Tibial nerve (tissue), 4 donors: ENCODE measurements at regions not wholly inside any gene's neighbourhood (a gene's known extent, or its start where the extent isn't known, plus 50 kb on each side); places are given as distances from the start of the nearest gene placed in this dataset.
"Not testable (repeated sequence)": the region's sequence is repeated elsewhere in the genome, so short reads cannot be mapped to it uniquely, and the experiment has no call there.

Experiments
- DNase-seq, 2 donors: peaks; one replicate each; pipeline ENCODE4 v3.0.0-alpha.2; 2019; ENCODE audit warnings: low spot score in 2 of 2
- H3K27ac ChIP-seq, 4 donors: fragments of 200-600 bp; sonication (generic) in 3 of 4; one replicate each; pipeline ENCODE4 v1.5.1; 2017 to 2019; ENCODE audit warnings: mild to moderate bottlenecking in 1 of 4
- H3K27me3 ChIP-seq, 2 donors: fragments of 200-600 bp; sonication (generic) in 1 of 2; one replicate each; pipeline versions ENCODE4 v1.5.1 to v1.6.0; 2017 to 2019
- H3K36me3 ChIP-seq, 3 donors: fragments of 200-600 bp; sonication (generic); one replicate each; pipeline ENCODE4 v1.5.1; 2018 to 2019
- H3K4me1 ChIP-seq, 4 donors: fragments of 200-600 bp; sonication (generic) in 3 of 4; one replicate each; pipeline ENCODE4 v1.5.1; 2017 to 2019
- H3K4me3 ChIP-seq, 4 donors: fragments of 200-600 bp; sonication (generic) in 3 of 4; one replicate each; pipeline ENCODE4 v1.5.1; 2017 to 2019; ENCODE audit warnings: mild to moderate bottlenecking in 1 of 4, moderate library complexity in 1 of 4
- H3K9me3 ChIP-seq, 4 donors: fragments of 200-600 bp; sonication (generic) in 3 of 4; one replicate each; pipeline ENCODE4 v1.5.1; 2017 to 2019
- EP300 ChIP-seq, 2 donors: sonication (generic); formaldehyde crosslinking; IDR thresholded peaks; one replicate each; pipeline ENCODE4 v1.6.1; 2017; ENCODE audit warnings: antibody characterized with exemption in 2 of 2, mild to moderate bottlenecking in 1 of 2
- POLR2A ChIP-seq, 2 donors: fragments of 450-650 bp; IDR thresholded peaks; one replicate each; pipeline ENCODE4 v1.6.1; 2017; ENCODE audit warnings: antibody characterized with exemption in 2 of 2, mild to moderate bottlenecking in 2 of 2, moderate library complexity in 2 of 2
- WGBS, 2 donors: methylation state at CpG; one replicate each; pipeline ENCODE4 v1.1.5; 2018; 5-methylcytosine and 5-hydroxymethylcytosine counted together
- TF ChIP-seq, protein P1 (sequence below), 5 experiments: fragments of 200-600 bp in 3 of 5; fragments of 450-650 bp in 2 of 5; sonication (generic) in 3 of 5; IDR thresholded peaks; one replicate each; pipeline ENCODE4 v1.5.1; 2016 to 2019; ENCODE audit warnings: antibody characterized with exemption in 5 of 5, mild to moderate bottlenecking in 3 of 5, moderate library complexity in 2 of 5

DNA sequence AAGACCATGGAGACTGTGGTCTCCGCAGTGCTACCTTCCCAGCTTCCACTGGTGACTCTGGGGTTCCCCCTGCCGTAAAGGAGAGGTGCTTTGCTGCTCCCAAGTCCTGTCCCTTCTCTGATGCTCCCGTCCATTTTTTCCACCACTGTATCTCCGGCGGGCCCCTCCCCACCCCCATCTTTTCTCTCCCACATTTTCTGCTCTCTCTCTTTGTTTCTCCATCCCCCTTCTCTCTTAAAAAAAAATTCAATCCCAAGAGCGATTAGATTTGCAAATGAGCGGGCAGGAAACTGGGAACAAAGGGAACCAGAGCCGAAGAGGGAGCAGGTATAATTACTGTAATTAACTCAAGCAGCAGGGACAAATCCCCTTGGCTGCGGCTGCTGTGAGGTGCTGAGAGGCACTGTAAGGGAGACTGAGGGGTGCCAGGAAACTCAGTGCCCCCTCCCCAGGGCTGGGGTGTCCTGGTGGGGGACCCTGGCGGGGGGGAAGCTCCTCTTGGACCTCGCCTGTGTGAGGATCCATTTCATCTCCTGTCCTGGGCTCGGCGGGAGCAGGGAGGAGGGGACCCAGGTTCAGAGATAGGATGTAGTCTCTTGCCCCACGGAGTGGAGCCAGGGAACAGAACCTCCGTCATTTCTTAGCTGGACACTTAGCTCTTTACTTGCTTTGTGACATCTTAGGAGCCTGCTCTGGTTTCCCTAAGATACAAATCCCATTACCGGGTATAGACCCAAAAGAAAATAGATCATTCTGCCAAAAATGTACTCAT is 140.4 kb upstream of the NRXN3 start:
- Histone ChIP-seq H3K27me3 (peaks cover 0 to 6% of the 10 kb centered on the region in 2 donors), H3K36me3 (no peaks in the 10 kb centered on the region), H3K4me3 (no peak overlapping the region), H3K9me3 (no peaks in the 10 kb centered on the region), H3K27ac (no peak overlapping the region), H3K4me1 (no peaks in the 10 kb centered on the region)
- DNase-seq: no peak
- TF ChIP-seq, protein P1, sequence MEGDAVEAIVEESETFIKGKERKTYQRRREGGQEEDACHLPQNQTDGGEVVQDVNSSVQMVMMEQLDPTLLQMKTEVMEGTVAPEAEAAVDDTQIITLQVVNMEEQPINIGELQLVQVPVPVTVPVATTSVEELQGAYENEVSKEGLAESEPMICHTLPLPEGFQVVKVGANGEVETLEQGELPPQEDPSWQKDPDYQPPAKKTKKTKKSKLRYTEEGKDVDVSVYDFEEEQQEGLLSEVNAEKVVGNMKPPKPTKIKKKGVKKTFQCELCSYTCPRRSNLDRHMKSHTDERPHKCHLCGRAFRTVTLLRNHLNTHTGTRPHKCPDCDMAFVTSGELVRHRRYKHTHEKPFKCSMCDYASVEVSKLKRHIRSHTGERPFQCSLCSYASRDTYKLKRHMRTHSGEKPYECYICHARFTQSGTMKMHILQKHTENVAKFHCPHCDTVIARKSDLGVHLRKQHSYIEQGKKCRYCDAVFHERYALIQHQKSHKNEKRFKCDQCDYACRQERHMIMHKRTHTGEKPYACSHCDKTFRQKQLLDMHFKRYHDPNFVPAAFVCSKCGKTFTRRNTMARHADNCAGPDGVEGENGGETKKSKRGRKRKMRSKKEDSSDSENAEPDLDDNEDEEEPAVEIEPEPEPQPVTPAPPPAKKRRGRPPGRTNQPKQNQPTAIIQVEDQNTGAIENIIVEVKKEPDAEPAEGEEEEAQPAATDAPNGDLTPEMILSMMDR (IDR thresholded peaks at IDR 0.05): peak in 1 of 5 experiments; percentile 17
- no peak for TF ChIP-seq EP300 (IDR thresholded peaks at IDR 0.05)
- TF ChIP-seq POLR2A (IDR thresholded peaks at IDR 0.05): no peak
- WGBS, 2 donors: 23 to 27% methylated on average over 15 to 16 of the region's 16 CpGs

DNA sequence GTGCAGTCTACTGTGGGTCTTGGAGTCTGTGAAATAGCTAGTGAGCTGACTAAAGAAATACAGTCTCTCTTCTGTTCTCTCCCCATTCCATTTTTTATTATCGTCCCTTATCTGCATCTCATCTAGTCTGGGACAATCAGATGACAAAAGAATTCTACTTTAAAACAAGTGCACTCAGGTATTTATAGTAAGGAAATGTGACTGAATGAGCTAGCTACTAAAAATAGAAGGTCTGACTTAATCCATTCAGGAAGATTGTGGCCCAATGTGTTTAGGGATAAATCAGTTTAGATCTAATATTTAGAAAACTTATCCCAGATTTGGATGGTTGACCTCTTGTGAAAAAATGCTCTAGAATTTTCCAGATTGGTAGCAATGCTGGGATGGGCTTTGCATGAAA is 126.8 kb upstream of the NRXN3 start:
- Histone ChIP-seq H3K27ac (no peak overlapping the region), H3K4me3 (no peak overlapping the region), H3K36me3 (no peaks in the 10 kb centered on the region), H3K9me3 (peaks cover 0 to 5% (median 0%) of the 10 kb centered on the region in 4 donors), H3K4me1 (no peaks in the 10 kb centered on the region), H3K27me3 (no peaks in the 10 kb centered on the region)
- TF ChIP-seq EP300 (IDR thresholded peaks at IDR 0.05) (no peak), POLR2A (IDR thresholded peaks at IDR 0.05) (no peak)
- TF ChIP-seq, protein P1 (IDR thresholded peaks at IDR 0.05): no peak
- WGBS, 2 donors: 62 to 80% methylated on average over 1 of the region's 1 CpG
- DNase-seq: no peak

DNA sequence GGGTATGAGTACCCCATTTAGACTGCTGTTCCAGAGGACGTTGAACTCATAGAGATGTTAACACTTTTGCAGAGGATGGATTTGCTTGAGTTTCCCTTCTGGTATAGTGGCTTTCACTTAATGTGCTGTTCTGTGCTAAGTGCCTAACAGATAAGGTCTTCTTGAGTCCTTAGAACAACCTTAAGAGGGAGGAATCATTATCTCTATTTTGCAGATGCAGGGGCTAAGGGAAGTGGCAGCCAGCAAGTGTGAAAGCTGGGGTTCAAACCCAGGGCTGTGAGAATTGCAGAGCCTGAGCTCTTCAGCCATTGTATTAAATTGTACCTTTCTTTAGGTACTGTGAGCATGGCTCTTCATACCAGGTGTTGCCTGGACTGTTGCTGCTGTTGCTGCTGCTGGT is 122.1 kb upstream of the NRXN3 start:
- Histone ChIP-seq H3K9me3 (peaks cover 0 to 12% (median 0%) of the 10 kb centered on the region in 4 donors), H3K27ac (no peak overlapping the region), H3K4me1 (no peaks in the 10 kb centered on the region), H3K4me3 (no peak overlapping the region), H3K36me3 (no peaks in the 10 kb centered on the region), H3K27me3 (no peaks in the 10 kb centered on the region)
- 30 to 42% methylated on average over 1 of the region's 1 CpG for WGBS, 2 donors
- no peak for DNase-seq
- TF ChIP-seq, protein P1 (IDR thresholded peaks at IDR 0.05): no peak
- no peak for TF ChIP-seq EP300 (IDR thresholded peaks at IDR 0.05)
- no peak for TF ChIP-seq POLR2A (IDR thresholded peaks at IDR 0.05)

DNA sequence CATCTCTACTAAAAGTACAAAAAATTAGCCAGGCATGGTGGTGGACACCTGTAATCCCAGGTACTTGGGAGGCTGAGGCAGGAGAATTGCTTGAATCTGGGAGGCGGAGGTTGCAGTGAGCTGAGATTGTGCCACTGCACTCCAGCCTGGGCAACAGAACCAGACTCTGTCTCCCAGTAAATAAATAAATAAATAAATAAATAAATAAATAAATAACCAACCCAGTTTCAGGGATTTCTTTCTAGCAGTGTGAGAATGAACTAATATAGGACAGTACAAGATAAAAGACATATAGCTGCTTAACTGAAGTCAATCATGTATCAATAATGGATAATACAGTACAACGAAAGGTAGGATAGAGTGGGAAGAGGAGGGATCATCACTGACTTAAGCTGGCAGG is 113.3 kb upstream of the NRXN3 start:
- H3K4me3 ChIP-seq: not testable (repeated sequence)

DNA sequence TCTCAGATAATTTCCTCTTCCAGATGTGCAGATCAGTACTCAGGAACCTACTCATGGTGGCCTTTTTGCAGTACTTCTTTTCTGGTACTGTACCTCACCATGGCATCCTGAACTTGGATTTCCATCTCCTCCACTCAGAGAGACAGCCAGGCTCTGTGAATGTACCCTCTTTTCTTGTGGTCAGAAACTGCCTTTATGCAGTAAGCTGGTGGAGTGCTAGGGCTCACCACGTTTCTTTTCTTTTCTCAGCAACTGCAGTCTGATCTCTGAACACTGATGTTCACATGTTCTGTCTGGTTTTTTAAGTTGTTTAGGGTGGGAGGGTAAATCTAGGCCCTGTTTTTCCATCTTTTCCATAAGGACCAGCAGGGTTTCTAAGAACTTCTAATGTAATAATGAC is 99.8 kb upstream of the NRXN3 start:
- Histone ChIP-seq H3K4me3 (no peak overlapping the region), H3K36me3 (no peaks in the 10 kb centered on the region), H3K27me3 (no peaks in the 10 kb centered on the region), H3K27ac (no peak overlapping the region), H3K4me1 (peaks cover 0 to 1% (median 0%) of the 10 kb centered on the region in 4 donors), H3K9me3 (no peaks in the 10 kb centered on the region)
- 47 to 55% methylated on average over 1 of the region's 1 CpG for WGBS, 2 donors
- DNase-seq: no peak
- no peak for TF ChIP-seq EP300 (IDR thresholded peaks at IDR 0.05)
- TF ChIP-seq POLR2A (IDR thresholded peaks at IDR 0.05): no peak

More for the DNA sequence above, 113.3 kb upstream of the NRXN3 start:
- not testable (repeated sequence) for H3K36me3 ChIP-seq, H3K9me3 ChIP-seq, H3K4me1 ChIP-seq, H3K27me3 ChIP-seq, DNase-seq, H3K27ac ChIP-seq
- 95 to 96% methylated on average over 2 of the region's 2 CpGs for WGBS, 2 donors

DNA sequence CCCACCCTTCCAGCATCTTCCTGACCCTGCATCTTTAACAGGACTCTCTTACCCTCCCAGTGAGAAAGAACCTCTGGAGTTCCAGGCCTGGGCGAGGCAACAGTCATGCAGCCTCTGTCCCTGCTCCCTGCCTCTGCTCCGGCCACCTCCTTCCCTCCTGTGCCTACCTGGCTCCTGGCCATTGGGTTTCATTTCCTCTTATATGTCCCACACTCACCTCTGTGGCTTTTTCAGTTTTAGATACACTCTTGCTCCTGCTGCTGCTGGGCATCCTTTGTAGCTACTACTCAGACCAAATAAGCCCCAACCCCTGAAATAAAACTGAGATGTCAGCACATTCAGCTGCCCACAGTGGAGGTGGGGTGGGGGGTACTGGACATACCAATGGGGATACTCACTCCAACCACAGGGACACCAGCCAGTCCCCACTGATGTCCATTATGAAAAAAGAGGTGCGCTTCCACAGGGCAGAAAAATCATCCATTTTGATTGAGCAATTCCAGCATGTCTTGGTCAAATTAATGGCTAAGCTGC is 99.1 kb upstream of the NRXN3 start:
- no peak overlapping the region for H3K4me3 ChIP-seq
- no peak overlapping the region for H3K27ac ChIP-seq
- peaks cover 0 to 7% (median 0%) of the 10 kb centered on the region in 4 donors for H3K4me1 ChIP-seq
- H3K9me3 ChIP-seq: no peaks in the 10 kb centered on the region
- H3K27me3 ChIP-seq: no peaks in the 10 kb centered on the region
- DNase-seq: no peak
- WGBS, 2 donors: 83 to 91% methylated on average over 3 of the region's 3 CpGs
- no peaks in the 10 kb centered on the region for H3K36me3 ChIP-seq
- TF ChIP-seq POLR2A (IDR thresholded peaks at IDR 0.05) (no peak), EP300 (IDR thresholded peaks at IDR 0.05) (no peak)
- TF ChIP-seq, protein P1 (IDR thresholded peaks at IDR 0.05): no peak
